Endothelial cell (in vitro differentiated cells): ENCODE measurements at regions not wholly inside any gene's neighbourhood (a gene's known extent, or its start where the extent isn't known, plus 50 kb on each side); places are given as distances from the start of the nearest gene placed in this dataset.

ENCODE experiments used
- DNase-seq: peaks from one replicate; pipeline ENCODE4 v3.0.0; 2021; ENCODE audit warnings: low spot score
- H3K27ac Mint-ChIP-seq: one replicate; pipeline ENCODE4 v1.8.0; 2021; ENCODE audit warnings: mixed read lengths, inconsistent platforms; ENCODE audit not compliant: unreplicated experiment
- H3K27me3 Mint-ChIP-seq: one replicate; pipeline ENCODE4 v1.8.0; 2021; ENCODE audit warnings: mild to moderate bottlenecking, moderate library complexity, mixed read lengths, inconsistent platforms; ENCODE audit not compliant: unreplicated experiment
- H3K36me3 Mint-ChIP-seq: one replicate; pipeline ENCODE4 v1.8.0; 2021; ENCODE audit warnings: mild to moderate bottlenecking, low read depth, mixed read lengths, inconsistent platforms; ENCODE audit not compliant: unreplicated experiment
- H3K4me1 Mint-ChIP-seq: one replicate; pipeline ENCODE4 v1.8.0; 2021; ENCODE audit warnings: mild to moderate bottlenecking, mixed read lengths, inconsistent platforms; ENCODE audit not compliant: unreplicated experiment
- H3K4me3 Mint-ChIP-seq: one replicate; pipeline ENCODE4 v1.8.0; 2021; ENCODE audit warnings: mild to moderate bottlenecking, mixed read lengths, inconsistent platforms; ENCODE audit not compliant: unreplicated experiment
- H3K9me3 Mint-ChIP-seq: one replicate; pipeline ENCODE4 v1.8.0; 2021; ENCODE audit warnings: mixed read lengths, inconsistent platforms; ENCODE audit not compliant: unreplicated experiment
- CTCF ChIP-seq: fragments of 200-600 bp; sonication (generic); IDR thresholded peaks from one replicate; pipeline ENCODE4 v1.5.0; 2021; ENCODE audit warnings: antibody characterized with exemption; ENCODE audit not compliant: unreplicated experiment

DNA sequence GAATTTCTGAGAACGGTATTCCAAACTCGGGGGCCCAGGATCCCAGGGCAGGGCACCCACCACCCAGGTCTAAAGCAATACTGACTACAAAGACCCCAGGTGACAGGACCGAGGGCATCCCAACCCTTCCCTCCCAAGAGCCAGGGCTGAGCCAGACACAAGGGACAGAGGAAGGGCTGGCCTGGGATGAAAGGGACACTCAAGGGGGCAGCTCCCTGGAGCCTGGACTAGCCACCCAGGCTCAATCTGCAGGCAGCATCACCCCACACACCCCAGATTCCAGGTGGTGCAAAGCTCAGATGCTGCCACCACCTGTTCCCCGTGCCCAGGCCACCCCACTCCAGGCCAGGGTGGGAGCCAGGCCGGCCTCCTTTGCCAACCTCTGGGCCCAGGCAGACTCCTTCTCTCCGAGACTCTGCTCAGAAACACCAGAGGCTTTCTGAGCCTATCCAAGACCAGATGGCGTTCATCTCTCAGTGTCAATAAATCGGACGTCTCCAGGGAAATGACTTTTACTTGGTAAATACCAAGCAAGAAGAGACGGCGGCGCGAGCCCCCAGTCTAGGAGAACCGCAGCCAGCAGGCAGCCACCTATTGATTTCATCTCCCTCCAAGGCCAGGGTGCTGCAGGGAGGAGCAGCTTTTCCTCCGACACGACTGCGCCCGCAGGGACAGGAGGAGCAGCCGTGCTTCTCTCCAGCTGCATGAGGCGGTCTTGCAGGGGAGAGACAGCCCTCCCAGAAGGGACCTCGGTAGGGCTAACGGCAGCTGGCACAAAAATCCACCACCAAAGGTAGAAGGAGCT, 94.1 kb upstream of the ADAMTS2 start:
- DNase-seq: no peak
- no peak for TF ChIP-seq CTCF
- Mint-ChIP-seq H3K27me3 (peaks cover 3% of the 10 kb centered on the region), H3K4me3 (no peak overlapping the region), H3K4me1 (no peaks in the 10 kb centered on the region), H3K27ac (no peak overlapping the region), H3K9me3 (peaks cover 9% of the 10 kb centered on the region), H3K36me3 (peaks cover 6% of the 10 kb centered on the region)

DNA sequence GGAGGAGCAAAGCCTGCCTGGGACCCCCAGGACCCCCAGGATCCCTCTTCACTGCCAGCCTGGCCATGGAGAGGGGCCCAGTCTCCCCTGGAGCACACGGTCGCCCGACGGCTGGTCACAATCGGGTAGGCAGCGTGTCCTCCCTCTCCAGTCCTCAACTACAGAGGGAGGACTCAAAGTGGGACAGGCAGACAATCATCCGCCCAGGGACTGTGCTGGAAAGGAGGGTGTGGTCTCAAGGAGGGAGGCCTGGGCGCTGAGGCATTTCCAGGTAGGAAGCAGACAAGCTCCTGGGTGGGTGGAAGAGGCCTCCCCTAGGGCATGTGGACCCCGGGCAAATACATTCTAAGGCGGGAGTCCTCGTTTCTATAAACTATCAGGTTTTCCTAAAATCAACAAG, 93.2 kb upstream of the ADAMTS2 start:
- Mint-ChIP-seq H3K36me3 (peaks cover 6% of the 10 kb centered on the region), H3K27me3 (peaks cover 3% of the 10 kb centered on the region), H3K4me3 (no peak overlapping the region), H3K4me1 (no peaks in the 10 kb centered on the region), H3K9me3 (peaks cover 9% of the 10 kb centered on the region), H3K27ac (no peak overlapping the region)
- TF ChIP-seq CTCF: no peak
- DNase-seq: no peak

- Mint-ChIP-seq H3K27me3 (peaks cover 3% of the 10 kb centered on the region), H3K27ac (no peak overlapping the region), H3K4me3 (no peak overlapping the region), H3K36me3 (peaks cover 6% of the 10 kb centered on the region), H3K9me3 (peaks cover 11% of the 10 kb centered on the region), H3K4me1 (no peaks in the 10 kb centered on the region)
- TF ChIP-seq CTCF: no peak
- DNase-seq: no peak
Measured at GRCh38 chr5:179438011-179438441, 92.8 kb upstream of the ADAMTS2 start.

DNA sequence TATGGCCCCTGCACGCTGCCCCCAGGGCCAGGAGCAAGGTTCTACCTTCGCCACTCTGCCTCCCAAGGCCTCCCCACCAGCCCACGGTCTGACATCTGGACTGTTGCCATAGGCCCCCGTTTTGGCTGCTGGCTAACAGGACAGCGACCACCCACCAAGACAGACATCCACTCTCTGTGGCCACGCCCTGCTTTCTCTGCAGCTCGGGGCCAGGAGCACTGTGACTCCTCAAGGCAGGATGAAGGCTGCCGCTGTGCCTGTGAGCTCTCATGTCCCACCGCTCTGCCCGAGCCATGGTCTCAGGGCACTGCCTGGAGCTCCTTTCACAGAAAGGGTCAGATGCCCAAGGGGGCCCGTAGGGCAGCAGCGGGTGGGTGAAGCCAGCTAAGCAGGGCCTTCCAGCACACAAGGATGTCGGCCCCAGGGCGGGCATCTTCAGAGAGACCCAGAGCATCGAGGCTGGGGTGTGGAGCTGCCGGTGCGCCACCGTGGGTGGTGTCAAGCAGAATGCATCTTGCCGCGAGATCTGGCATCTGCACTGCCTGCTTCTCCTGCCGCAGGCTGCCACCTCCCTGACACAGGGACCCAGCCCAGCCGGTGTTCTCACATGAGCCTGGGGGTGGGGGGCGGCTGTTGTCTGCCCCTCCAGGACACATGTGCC, 92.2 kb upstream of the ADAMTS2 start:
- H3K4me3 Mint-ChIP-seq: no peak overlapping the region
- H3K9me3 Mint-ChIP-seq: peaks cover 10% of the 10 kb centered on the region
- H3K36me3 Mint-ChIP-seq: peaks cover 5% of the 10 kb centered on the region
- DNase-seq: no peak
- no peak for TF ChIP-seq CTCF
- H3K27ac Mint-ChIP-seq: no peak overlapping the region
- no peaks in the 10 kb centered on the region for H3K4me1 Mint-ChIP-seq
- peaks cover 2% of the 10 kb centered on the region for H3K27me3 Mint-ChIP-seq
